MM.1S (cell line): ENCODE measurements at regions not wholly inside any gene's neighbourhood (a gene's known extent, or its start where the extent isn't known, plus 50 kb on each side); places are given as distances from the start of the nearest gene placed in this dataset.

Experiments
- EZH2phosphoT487 ChIP-seq: fragments of 300-600 bp; sonication (generic); IDR thresholded peaks from 2 replicates; pipeline ENCODE4 v1.6.1; 2018; ENCODE audit warnings: antibody characterized with exemption, low read length
- TF ChIP-seq, protein P1 (sequence below): fragments of 300-600 bp; sonication (generic); IDR thresholded peaks from 2 replicates; pipeline ENCODE4 v1.5.1; 2016; ENCODE audit warnings: antibody characterized with exemption, low read length, mixed read lengths

DNA sequence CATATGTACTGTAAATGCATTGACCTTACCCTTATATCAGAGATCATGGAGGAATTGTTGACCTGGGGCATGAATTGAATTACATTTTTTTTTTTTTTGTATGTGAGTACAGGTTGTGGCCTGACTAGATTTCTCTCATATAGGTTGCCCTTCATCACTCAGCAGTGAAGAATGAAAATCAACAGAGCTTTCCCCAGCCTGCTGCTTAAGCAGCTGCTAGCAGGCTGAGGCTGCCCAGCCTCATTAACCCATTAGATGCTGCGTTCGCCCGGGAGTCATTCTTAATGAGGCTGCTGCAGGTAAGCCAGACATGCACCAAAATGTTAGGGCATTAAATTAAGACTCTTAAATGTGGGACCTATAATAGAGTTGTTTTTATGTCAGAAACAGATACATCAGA lies 236.0 kb downstream of the ETNK1 start:
- TF ChIP-seq, protein P1, sequence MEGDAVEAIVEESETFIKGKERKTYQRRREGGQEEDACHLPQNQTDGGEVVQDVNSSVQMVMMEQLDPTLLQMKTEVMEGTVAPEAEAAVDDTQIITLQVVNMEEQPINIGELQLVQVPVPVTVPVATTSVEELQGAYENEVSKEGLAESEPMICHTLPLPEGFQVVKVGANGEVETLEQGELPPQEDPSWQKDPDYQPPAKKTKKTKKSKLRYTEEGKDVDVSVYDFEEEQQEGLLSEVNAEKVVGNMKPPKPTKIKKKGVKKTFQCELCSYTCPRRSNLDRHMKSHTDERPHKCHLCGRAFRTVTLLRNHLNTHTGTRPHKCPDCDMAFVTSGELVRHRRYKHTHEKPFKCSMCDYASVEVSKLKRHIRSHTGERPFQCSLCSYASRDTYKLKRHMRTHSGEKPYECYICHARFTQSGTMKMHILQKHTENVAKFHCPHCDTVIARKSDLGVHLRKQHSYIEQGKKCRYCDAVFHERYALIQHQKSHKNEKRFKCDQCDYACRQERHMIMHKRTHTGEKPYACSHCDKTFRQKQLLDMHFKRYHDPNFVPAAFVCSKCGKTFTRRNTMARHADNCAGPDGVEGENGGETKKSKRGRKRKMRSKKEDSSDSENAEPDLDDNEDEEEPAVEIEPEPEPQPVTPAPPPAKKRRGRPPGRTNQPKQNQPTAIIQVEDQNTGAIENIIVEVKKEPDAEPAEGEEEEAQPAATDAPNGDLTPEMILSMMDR = no peak
- no peak for TF ChIP-seq EZH2phosphoT487
